Stimulated activated naive CD8-positive, alpha-beta T cell treated with anti-CD3 and anti-CD28 coated beads, Interleukin-15, Interleukin-2, amounts not matched to agents 100 U/mL and 50 U/mL, for 24 hours (primary cell): ENCODE measurements at regions not wholly inside any gene's neighbourhood (a gene's known extent, or its start where the extent isn't known, plus 50 kb on each side); places are given as distances from the start of the nearest gene placed in this dataset.
"Not testable (repeated sequence)": the region's sequence is repeated elsewhere in the genome, so short reads cannot be mapped to it uniquely, and the experiment has no call there.

Experiments used
- ATAC-seq: fragments of 150-1000 bp; cut with Tn5 transposase; one replicate; pipeline ENCODE4 v1.10.0; 2021
- DNase-seq: peaks from one replicate; pipeline ENCODE4 v3.0.0; 2021

GRCh38 chr18:64851726-64852125, 702.8 kb upstream of the LINC00305 start:
- no peak for DNase-seq
- no peak for ATAC-seq

- ATAC-seq, result no peak
- DNase-seq, result no peak
Measured at GRCh38 chr18:64850791-64851190, 701.9 kb upstream of the LINC00305 start.

- no peak for ATAC-seq
- DNase-seq, result no peak
Measured at GRCh38 chr18:64840911-64841701, 692.2 kb upstream of the LINC00305 start.

GRCh38 chr18:64810354-64810753, 661.5 kb upstream of the LINC00305 start:
- DNase-seq (no peak), ATAC-seq (no peak)

DNA sequence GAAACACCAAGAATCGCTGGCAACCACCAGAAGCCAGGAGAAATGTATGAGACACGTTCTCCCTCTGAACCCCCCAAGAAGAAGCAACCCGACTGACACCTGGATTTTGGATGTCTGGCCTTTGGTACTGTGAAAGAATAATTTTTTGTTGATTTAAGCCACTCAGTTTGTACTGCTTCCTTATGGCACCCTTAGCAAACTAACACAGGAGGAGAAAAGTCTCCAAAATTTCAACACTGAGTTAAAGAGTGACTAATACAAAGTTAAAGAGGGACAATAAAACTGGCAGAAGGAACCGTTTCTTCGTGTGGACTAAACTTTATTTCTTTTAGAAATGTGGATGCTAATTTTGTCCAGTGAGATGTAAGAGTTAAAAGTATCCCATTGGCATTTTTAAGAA, 660.9 kb upstream of the LINC00305 start:
- DNase-seq (no peak), ATAC-seq (no peak)

GRCh38 chr18:64807560-64807959, 658.7 kb upstream of the LINC00305 start:
- ATAC-seq (no peak), DNase-seq (no peak)

DNA sequence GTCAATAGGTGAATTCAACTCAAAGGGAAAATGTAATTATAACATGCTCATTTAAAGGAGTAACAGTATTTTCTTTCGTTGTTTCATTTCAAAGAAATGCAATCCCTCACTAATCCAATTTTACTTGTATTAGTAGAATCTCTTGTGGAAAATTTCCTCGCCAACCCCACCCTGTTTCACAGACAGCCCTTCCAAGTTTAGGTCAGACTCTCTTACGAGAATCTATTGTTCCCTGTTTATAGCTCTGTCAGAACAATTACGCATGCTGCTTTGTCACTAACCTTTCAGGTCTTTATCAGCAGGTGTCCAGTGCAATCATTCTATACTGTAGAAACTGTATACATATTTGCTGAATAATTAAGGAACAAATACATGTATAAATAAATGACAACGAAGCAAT, 657.8 kb upstream of the LINC00305 start:
- DNase-seq, result no peak
- no peak for ATAC-seq

GRCh38 chr18:64806232-64806631, 657.3 kb upstream of the LINC00305 start:
- DNase-seq (no peak), ATAC-seq (no peak)

DNA sequence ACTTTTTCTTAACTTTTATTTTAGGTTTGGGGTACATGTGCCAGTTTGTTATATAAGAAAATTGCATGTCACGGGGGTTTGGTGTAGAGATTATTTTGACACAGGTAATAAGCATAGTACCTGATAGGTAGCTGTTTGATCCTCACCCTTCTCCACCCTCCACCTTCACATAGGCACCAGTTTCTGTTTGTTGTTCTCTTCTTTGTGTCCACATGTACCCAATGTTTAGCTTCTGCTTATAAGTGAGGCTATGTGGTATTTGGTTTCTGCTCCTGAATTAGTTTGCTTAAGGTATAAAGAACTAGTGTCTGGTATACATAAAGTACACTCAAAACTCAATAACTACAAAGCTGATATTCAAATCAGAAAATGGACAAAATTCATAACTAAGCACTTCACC, 654.6 kb upstream of the LINC00305 start:
- no peak for ATAC-seq
- no peak for DNase-seq

GRCh38 chr18:64800151-64800550, 651.3 kb upstream of the LINC00305 start:
- no peak for DNase-seq
- no peak for ATAC-seq

DNA sequence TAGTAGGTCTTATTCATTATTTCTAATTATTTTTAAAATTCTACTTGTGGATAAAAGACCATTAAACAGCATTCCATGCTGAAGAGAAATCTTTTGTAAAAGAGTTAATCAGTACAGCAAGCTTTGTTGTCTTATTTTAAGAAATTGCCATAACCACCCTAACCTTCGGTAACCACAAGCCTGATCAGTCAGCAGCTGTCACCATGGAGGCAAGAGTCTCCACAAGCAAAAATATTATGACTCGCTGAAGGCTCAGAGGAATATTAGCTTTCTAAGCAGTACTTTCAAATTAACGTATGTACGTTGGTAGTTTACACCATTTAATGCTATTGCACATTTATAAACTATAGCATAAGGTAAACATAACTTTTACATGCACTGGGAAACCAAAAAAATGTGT, 650.5 kb upstream of the LINC00305 start:
- no peak for ATAC-seq
- no peak for DNase-seq

- no peak for ATAC-seq
- DNase-seq, result no peak
Measured at GRCh38 chr18:64791236-64791635, 642.3 kb upstream of the LINC00305 start.

DNA sequence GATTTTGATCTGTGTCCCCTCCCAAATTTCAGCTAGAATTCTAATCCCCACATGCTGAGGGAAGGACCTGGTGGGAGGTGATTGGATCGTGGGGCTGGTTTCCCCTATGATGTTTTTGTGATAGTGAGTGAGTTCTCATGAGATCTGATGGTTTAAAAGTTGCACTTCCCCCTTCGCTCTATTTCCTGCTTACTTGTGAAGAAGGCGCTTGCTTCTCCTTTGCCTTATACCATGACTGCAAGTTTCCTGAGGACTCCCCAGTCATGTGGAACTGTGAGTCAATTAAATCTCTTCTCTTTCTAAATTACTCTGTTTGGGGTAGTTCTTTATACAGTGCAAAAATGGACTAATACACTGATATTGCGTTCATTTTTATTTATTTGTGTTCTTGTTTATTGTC, 636.8 kb upstream of the LINC00305 start:
- ATAC-seq (no peak), DNase-seq (no peak)

DNA sequence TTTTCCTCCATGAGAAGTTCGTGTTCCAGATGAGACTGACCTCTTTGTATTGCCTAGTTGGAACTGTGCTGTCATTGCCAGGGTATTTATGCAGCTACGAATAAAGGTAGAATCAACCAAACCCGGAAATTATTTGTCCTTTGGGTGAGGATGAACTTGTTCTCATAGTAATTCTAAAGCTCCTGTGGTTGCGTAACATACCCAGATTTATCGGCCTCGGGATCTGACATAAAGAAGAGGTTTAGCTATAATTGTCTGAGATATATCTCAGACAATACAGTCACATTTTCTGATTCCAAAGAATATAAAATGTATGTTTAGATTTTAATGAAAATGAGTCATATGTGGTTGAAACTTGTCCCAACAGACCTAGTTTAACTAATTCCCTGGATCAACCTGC, 628.7 kb upstream of the LINC00305 start:
- ATAC-seq (no peak), DNase-seq (no peak)

- ATAC-seq (no peak), DNase-seq (no peak)
Measured at GRCh38 chr18:64765908-64766307, 617.0 kb upstream of the LINC00305 start.

- DNase-seq (no peak), ATAC-seq (no peak)
Measured at GRCh38 chr18:64752707-64753106, 603.8 kb upstream of the LINC00305 start.

GRCh38 chr18:64749884-64750283, 601.0 kb upstream of the LINC00305 start:
- DNase-seq, result no peak
- no peak for ATAC-seq

DNA sequence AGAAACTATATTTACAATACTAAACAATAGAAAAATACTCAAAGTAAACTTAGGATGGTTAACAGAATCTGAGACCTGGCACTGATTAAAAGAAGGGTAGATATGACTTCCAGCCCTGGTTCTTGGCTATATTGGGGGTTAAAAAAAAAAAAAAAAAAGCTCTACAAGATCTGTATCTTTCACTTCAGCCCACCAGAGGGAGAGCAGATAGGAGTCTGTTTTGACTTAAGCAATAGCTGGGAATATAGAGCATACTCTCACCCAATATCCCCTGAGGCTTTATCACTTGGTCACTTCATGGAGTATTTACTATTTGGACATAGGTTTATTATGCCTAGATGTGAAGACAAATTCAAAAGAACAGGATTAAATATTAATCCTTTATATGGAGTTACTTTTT, 598.9 kb upstream of the LINC00305 start:
- no peak for ATAC-seq
- no peak for DNase-seq

- ATAC-seq (no peak), DNase-seq (no peak)
Measured at GRCh38 chr18:64742898-64743297, 594.0 kb upstream of the LINC00305 start.

- ATAC-seq (no peak), DNase-seq (no peak)
Measured at GRCh38 chr18:64734063-64734462, 585.2 kb upstream of the LINC00305 start.

GRCh38 chr18:64725657-64726056, 576.8 kb upstream of the LINC00305 start:
- not testable (repeated sequence) for ATAC-seq, DNase-seq

DNA sequence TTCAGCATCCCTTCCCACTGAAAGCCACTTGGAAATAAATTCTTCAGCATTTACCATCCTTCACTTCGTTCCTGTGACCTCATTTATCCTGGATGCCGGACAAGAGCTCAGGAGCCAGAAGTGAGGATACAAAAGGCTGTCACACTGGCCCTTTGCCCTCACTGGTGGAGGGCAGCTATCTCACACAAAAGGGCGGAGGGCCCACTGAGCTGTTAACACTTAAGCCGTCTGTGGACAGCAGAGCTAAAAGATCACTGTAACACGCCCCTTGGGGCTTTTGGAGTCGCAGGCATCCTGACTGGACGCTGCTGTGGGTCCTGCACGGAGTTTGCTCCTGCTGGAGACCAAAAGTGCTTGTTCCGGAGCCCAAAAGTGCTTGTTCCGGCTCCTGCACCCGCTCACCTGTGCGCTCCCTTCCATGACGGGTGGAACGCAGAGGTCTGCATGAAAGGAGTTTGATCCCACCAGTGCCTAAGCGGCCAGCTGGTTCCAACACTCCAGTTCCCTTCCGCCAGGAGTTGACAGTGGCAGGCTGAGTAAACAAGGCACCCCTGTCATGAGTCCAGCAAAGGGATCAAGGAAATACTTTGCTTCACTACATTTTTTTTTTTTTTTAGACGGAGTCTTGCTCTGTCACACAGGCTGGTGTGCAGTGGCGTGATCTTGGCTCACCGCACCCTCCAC, 572.0 kb upstream of the LINC00305 start:
- ATAC-seq, result no peak
- DNase-seq, result no peak

DNA sequence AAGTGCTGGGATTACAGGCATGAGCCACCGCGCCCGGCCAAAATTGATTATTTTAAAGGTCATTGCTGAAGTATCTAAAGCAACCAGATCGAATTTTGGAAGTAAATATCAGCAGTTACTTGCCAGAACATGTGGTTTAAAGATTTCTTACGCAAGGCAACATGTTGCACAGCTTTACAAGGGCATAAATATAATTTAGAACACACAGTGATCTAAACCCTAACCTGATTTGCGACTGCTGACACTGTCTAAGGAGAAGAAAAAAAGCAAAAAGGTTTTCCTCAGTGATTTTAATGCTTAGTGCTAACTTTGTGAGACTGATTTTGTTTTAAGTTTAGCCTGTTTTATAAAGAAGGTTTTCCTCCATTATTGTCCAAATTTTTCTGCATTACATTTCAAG, 569.9 kb upstream of the LINC00305 start:
- DNase-seq (no peak), ATAC-seq (no peak)

DNA sequence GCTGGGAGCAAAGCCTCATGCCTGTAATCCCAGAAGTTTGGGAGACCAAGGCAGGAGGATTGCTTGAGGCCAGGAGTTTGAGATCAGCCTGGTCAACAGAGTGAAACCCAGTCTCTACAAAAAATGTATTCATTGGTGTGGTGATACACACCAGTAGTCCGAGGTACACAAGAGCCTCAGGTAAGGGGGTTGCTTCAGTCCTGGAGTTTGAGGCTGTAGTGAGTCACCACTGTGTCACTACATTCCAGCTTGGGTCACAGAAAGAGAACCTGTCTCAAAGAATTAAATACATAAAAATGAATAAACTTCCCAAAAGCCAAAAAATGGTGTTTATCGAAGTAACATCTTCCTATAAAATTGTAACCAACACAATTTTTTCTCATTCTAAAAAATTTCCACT, 568.1 kb upstream of the LINC00305 start:
- DNase-seq (no peak), ATAC-seq (no peak)
